Calu3 (cell line): ENCODE measurements at regions not wholly inside any gene's neighbourhood (a gene's known extent, or its start where the extent isn't known, plus 50 kb on each side); places are given as distances from the start of the nearest gene placed in this dataset.

Experiments
- BruUV-seq: library from RNA; stranded (reverse); fragments of 400-500 nt; replicated peaks from 2 replicates; lab custom pipeline; 2021; lab: Mats Ljungman, UMichigan
- CTCF ChIA-PET: fragments of 300-600 bp; sonication (Branson Sonifier 250); formaldehyde crosslinking; loops from one replicate; lab custom pipeline; 2022; ENCODE audit warnings: antibody characterized with exemption; lab: Charles Lee
- DNase-seq: peaks from one replicate; pipeline ENCODE4 v3.0.0; 2022
- H3K27ac Mint-ChIP-seq: one replicate; pipeline ENCODE4 v1.8.0; 2022; ENCODE audit warnings: mixed read lengths; ENCODE audit not compliant: unreplicated experiment
- H3K27me3 Mint-ChIP-seq: one replicate; pipeline ENCODE4 v1.8.0; 2022; ENCODE audit warnings: mixed read lengths; ENCODE audit not compliant: unreplicated experiment
- H3K36me3 Mint-ChIP-seq: one replicate; pipeline ENCODE4 v1.8.0; 2022; ENCODE audit warnings: mild to moderate bottlenecking, moderate library complexity, mixed read lengths; ENCODE audit not compliant: insufficient read depth, unreplicated experiment
- H3K4me1 Mint-ChIP-seq: one replicate; pipeline ENCODE4 v1.8.0; 2022; ENCODE audit warnings: mild to moderate bottlenecking, low read depth, mixed read lengths; ENCODE audit not compliant: unreplicated experiment
- H3K4me3 Mint-ChIP-seq: one replicate; pipeline ENCODE4 v1.8.0; 2022; ENCODE audit warnings: mild to moderate bottlenecking, low read depth, moderate library complexity, mixed read lengths; ENCODE audit not compliant: unreplicated experiment
- H3K9me3 Mint-ChIP-seq: one replicate; pipeline ENCODE4 v1.8.0; 2022; ENCODE audit warnings: low read depth, mixed read lengths; ENCODE audit not compliant: unreplicated experiment
- CTCF ChIP-seq: fragments of 200-600 bp; IDR thresholded peaks from one replicate; pipeline ENCODE4 v1.8.0; 2022; ENCODE audit warnings: antibody characterized with exemption; ENCODE audit not compliant: unreplicated experiment
- intact Hi-C: fragments of 100-400 bp; cut with micrococcal nuclease; formaldehyde crosslinking; loops from one replicate; pipeline ENCODE4 v1.10.0; 2022; ENCODE audit not compliant: unreplicated experiment

- no peak for DNase-seq
- no TSS peak for BruUV-seq
- no peaks in the 10 kb centered on the region for H3K4me1 Mint-ChIP-seq
- H3K36me3 Mint-ChIP-seq, result no peaks in the 10 kb centered on the region
- TF ChIP-seq CTCF, result no peak
- no peaks in the 10 kb centered on the region for H3K9me3 Mint-ChIP-seq
- intact Hi-C loops, result loop anchor here (2.0 to 10.0 kb wide), 8 partner anchors 84 to 1436 kb away; no protein-coding TSS in a partner anchor
- H3K27me3 Mint-ChIP-seq, result no peaks in the 10 kb centered on the region
- no peak overlapping the region for H3K27ac Mint-ChIP-seq
- H3K4me3 Mint-ChIP-seq, result no peak overlapping the region
- CTCF ChIA-PET, result interaction anchor here (0.6 to 2.3 kb wide), 6 partner anchors 13 to 958 kb away, joined by 3 to 6 read pairs (median 4); no protein-coding TSS in a partner anchor
These were observed 619.0 kb upstream of the AGTR1 start for GRCh38 chr3:148078658-148079057.

GRCh38 chr3:148079370-148079769 is 618.3 kb upstream of the AGTR1 start:
- CTCF ChIA-PET, result interaction anchor here (0.7 to 2.3 kb wide), 4 partner anchors 14 to 959 kb away, joined by 3 to 6 read pairs (median 4); no protein-coding TSS in a partner anchor
- Mint-ChIP-seq H3K4me1 (no peaks in the 10 kb centered on the region), H3K9me3 (no peaks in the 10 kb centered on the region), H3K4me3 (no peak overlapping the region), H3K36me3 (no peaks in the 10 kb centered on the region), H3K27ac (no peak overlapping the region), H3K27me3 (no peaks in the 10 kb centered on the region)
- no peak for DNase-seq
- BruUV-seq, result no TSS peak
- TF ChIP-seq CTCF, result no peak
- intact Hi-C loops, result loop anchor here (2.0 to 10.0 kb wide), 8 partner anchors 83 to 1437 kb away; no protein-coding TSS in a partner anchor

- BruUV-seq, result no TSS peak
- Mint-ChIP-seq H3K9me3 (no peaks in the 10 kb centered on the region), H3K27ac (no peak overlapping the region), H3K4me3 (no peak overlapping the region), H3K4me1 (no peaks in the 10 kb centered on the region), H3K27me3 (no peaks in the 10 kb centered on the region), H3K36me3 (no peaks in the 10 kb centered on the region)
- TF ChIP-seq CTCF, result no peak
- DNase-seq, result no peak
- intact Hi-C loops, result no loop called here
- CTCF ChIA-PET, result no interaction called here
These were observed 615.8 kb upstream of the AGTR1 start for GRCh38 chr3:148081926-148082325.

- CTCF ChIA-PET, result no interaction called here
- Mint-ChIP-seq H3K36me3 (no peaks in the 10 kb centered on the region), H3K4me1 (no peaks in the 10 kb centered on the region), H3K27ac (no peak overlapping the region), H3K9me3 (no peaks in the 10 kb centered on the region), H3K27me3 (no peaks in the 10 kb centered on the region), H3K4me3 (no peak overlapping the region)
- no TSS peak for BruUV-seq
- DNase-seq, result no peak
- intact Hi-C loops, result no loop called here
- TF ChIP-seq CTCF, result no peak
These were observed 615.0 kb upstream of the AGTR1 start for GRCh38 chr3:148082506-148083280.
